ENCODE measurements at regions not wholly inside any gene's neighbourhood (a gene's known extent, or its start where the extent isn't known, plus 50 kb on each side); places are given as distances from the start of the nearest gene placed in this dataset.

DNA sequence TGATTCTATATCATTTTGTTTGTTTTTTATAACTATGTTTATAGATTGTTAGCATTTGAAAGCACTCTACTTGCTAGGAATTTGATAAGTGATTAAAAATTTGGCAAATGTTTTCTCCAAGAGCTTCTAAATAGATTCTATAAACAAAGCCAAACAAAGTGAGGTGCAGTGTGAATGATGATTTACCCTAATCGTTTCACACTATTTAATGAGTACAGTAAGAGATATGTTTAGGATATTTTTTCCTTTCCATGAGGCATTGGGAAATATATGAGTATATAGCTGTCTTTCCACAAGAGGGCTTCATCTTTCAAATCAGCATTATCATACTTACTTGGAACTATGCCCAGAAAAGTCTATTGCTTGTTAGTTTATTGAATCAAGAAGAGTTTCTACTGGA, 277.0 kb upstream of the BRINP3 start:
- no peaks in the 10 kb centered on the region for H3K36me3 ChIP-seq (replicated peaks in 1 of 2; ENCODE audit: control insufficient read depth in 2 of 2, insufficient read depth in 2 of 2, low read length in 2 of 2)
- H3K4me1 ChIP-seq (ENCODE audit: control insufficient read depth in 2 of 2, insufficient read depth in 1 of 2, low read depth in 1 of 2, low read length in 2 of 2) = no peaks in the 10 kb centered on the region
- no peaks in the 10 kb centered on the region for H3K27me3 ChIP-seq (ENCODE audit: control insufficient read depth in 3 of 3, insufficient read depth in 3 of 3, low read depth in 1 of 3, low read length in 3 of 3)
- H3K27ac ChIP-seq (replicated peaks; ENCODE audit: low read length) = no peak overlapping the region
- no peak overlapping the region for H3K18ac ChIP-seq (ENCODE audit: low read length)
- no CpG with 5 or more reads among the region's 1 CpG for WGBS, 2 donors (ENCODE audit: extremely low coverage in 2 of 2, insufficient read length in 2 of 2, insufficient replicate concordance in 1 of 2)
- H3K14ac ChIP-seq (ENCODE audit: low read length) = no peak overlapping the region
- H3K9ac ChIP-seq (ENCODE audit: low read depth, low read length, poor library complexity) = no peak overlapping the region
- no peak overlapping the region for H2BK120ac ChIP-seq (ENCODE audit: low read depth, low read length)
- H2AK5ac ChIP-seq (ENCODE audit: low read depth, low read length) = no peak overlapping the region
- H2BK15ac ChIP-seq (ENCODE audit: low read length) = no peak overlapping the region
- H3K4me3 ChIP-seq (ENCODE audit: low read length in 2 of 2) = no peak overlapping the region
- no peak overlapping the region for H3K23ac ChIP-seq (ENCODE audit: low read depth, low read length, poor library complexity)
- H2AFZ ChIP-seq (ENCODE audit: low read length) = no peak overlapping the region
- H4K91ac ChIP-seq (ENCODE audit: low read depth, low read length, poor library complexity) = no peak overlapping the region
- no peaks in the 10 kb centered on the region for H3K9me3 ChIP-seq (replicated peaks in 1 of 2; ENCODE audit: control insufficient read depth in 2 of 2, insufficient read depth in 1 of 2, low read depth in 1 of 2, low read length in 2 of 2)
- no peak overlapping the region for H3K4ac ChIP-seq (ENCODE audit: low read length)
- no peak overlapping the region for H4K8ac ChIP-seq (ENCODE audit: low read depth, low read length)
- H3K4me2 ChIP-seq (ENCODE audit: insufficient read depth, low read length, poor library complexity, severe bottlenecking) = no peak overlapping the region
- H2BK12ac ChIP-seq (ENCODE audit: low read length) = no peak overlapping the region
- H2BK5ac ChIP-seq (ENCODE audit: low read length) = no peak overlapping the region
- no peaks in the 10 kb centered on the region for H3K79me1 ChIP-seq (ENCODE audit: low read depth, low read length)
- DNase-seq (ENCODE audit: low spot score) = no peak

DNA sequence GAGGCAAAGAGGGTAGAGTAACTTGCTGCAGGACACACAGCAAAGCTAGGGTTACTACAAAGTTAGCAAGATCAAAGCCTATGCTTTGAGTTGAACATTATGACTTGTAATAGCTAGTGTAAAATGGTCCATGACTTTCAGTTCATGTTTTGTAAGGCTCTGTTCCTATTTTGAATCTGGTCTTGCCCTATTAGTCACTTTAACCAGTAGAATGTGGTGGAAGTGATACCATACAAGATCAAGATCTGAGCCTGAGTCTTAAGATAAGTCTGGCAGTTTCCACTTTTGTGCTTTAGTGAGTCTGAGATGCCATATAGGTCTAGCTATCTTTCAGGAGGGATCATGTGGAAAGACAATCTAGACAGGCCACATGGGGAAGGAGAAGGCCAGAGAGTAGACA, 282.1 kb upstream of the BRINP3 start:
- Histone ChIP-seq H4K91ac (ENCODE audit: low read depth, low read length, poor library complexity) (no peak overlapping the region), H3K9me3 (replicated peaks in 1 of 2; ENCODE audit: control insufficient read depth in 2 of 2, insufficient read depth in 1 of 2, low read depth in 1 of 2, low read length in 2 of 2) (no peaks in the 10 kb centered on the region), H3K18ac (ENCODE audit: low read length) (no peak overlapping the region), H3K27ac (replicated peaks; ENCODE audit: low read length) (no peak overlapping the region), H2BK5ac (ENCODE audit: low read length) (no peak overlapping the region), H3K4me1 (ENCODE audit: control insufficient read depth in 2 of 2, insufficient read depth in 1 of 2, low read depth in 1 of 2, low read length in 2 of 2) (no peaks in the 10 kb centered on the region), H2BK15ac (ENCODE audit: low read length) (no peak overlapping the region), H3K79me1 (ENCODE audit: low read depth, low read length) (no peaks in the 10 kb centered on the region), H3K9ac (ENCODE audit: low read depth, low read length, poor library complexity) (no peak overlapping the region), H4K8ac (ENCODE audit: low read depth, low read length) (no peak overlapping the region), H3K4me3 (ENCODE audit: low read length in 2 of 2) (no peak overlapping the region), H2BK12ac (ENCODE audit: low read length) (no peak overlapping the region), H3K27me3 (ENCODE audit: control insufficient read depth in 3 of 3, insufficient read depth in 3 of 3, low read depth in 1 of 3, low read length in 3 of 3) (no peaks in the 10 kb centered on the region), H3K23ac (ENCODE audit: low read depth, low read length, poor library complexity) (no peak overlapping the region), H3K36me3 (replicated peaks in 1 of 2; ENCODE audit: control insufficient read depth in 2 of 2, insufficient read depth in 2 of 2, low read length in 2 of 2) (no peaks in the 10 kb centered on the region), H3K14ac (ENCODE audit: low read length) (no peak overlapping the region), H2AK5ac (ENCODE audit: low read depth, low read length) (no peak overlapping the region), H3K4me2 (ENCODE audit: insufficient read depth, low read length, poor library complexity, severe bottlenecking) (no peak overlapping the region), H2BK120ac (ENCODE audit: low read depth, low read length) (no peak overlapping the region), H2AFZ (ENCODE audit: low read length) (peak overlapping the region; percentile 28), H3K4ac (ENCODE audit: low read length) (no peak overlapping the region)
- DNase-seq (ENCODE audit: low spot score) = no peak

DNA sequence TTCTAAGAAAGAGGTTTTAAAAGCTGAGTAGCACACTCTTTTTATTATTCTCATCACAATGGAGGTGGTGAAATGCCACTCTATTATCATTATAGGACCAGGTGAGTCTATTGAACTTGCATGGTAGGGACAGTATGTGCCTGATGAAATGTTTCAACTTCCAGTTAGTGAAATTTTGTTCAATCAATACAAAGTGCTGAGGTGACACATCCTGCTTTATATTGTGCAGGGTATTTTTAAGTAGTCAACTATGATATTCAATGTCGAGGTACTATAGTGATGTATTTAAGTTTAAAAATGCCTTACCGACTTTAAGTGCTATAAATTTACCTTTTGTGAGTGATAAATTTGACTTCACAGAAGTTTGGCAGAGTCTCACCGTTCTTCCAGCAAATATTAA, 284.7 kb upstream of the BRINP3 start:
- Histone ChIP-seq H3K79me1 (ENCODE audit: low read depth, low read length) (no peaks in the 10 kb centered on the region), H3K4me2 (ENCODE audit: insufficient read depth, low read length, poor library complexity, severe bottlenecking) (no peak overlapping the region), H2BK5ac (ENCODE audit: low read length) (no peak overlapping the region), H2BK120ac (ENCODE audit: low read depth, low read length) (no peak overlapping the region), H2BK12ac (ENCODE audit: low read length) (no peak overlapping the region), H3K18ac (ENCODE audit: low read length) (no peak overlapping the region), H2BK15ac (ENCODE audit: low read length) (no peak overlapping the region), H3K23ac (ENCODE audit: low read depth, low read length, poor library complexity) (no peak overlapping the region), H3K14ac (ENCODE audit: low read length) (no peak overlapping the region), H3K4ac (ENCODE audit: low read length) (no peak overlapping the region), H3K36me3 (replicated peaks in 1 of 2; ENCODE audit: control insufficient read depth in 2 of 2, insufficient read depth in 2 of 2, low read length in 2 of 2) (no peaks in the 10 kb centered on the region), H2AK5ac (ENCODE audit: low read depth, low read length) (no peak overlapping the region), H3K27me3 (ENCODE audit: control insufficient read depth in 3 of 3, insufficient read depth in 3 of 3, low read depth in 1 of 3, low read length in 3 of 3) (no peaks in the 10 kb centered on the region), H3K27ac (replicated peaks; ENCODE audit: low read length) (no peak overlapping the region), H3K9ac (ENCODE audit: low read depth, low read length, poor library complexity) (no peak overlapping the region), H4K8ac (ENCODE audit: low read depth, low read length) (no peak overlapping the region), H4K91ac (ENCODE audit: low read depth, low read length, poor library complexity) (no peak overlapping the region), H2AFZ (ENCODE audit: low read length) (no peak overlapping the region), H3K9me3 (replicated peaks in 1 of 2; ENCODE audit: control insufficient read depth in 2 of 2, insufficient read depth in 1 of 2, low read depth in 1 of 2, low read length in 2 of 2) (no peaks in the 10 kb centered on the region), H3K4me1 (ENCODE audit: control insufficient read depth in 2 of 2, insufficient read depth in 1 of 2, low read depth in 1 of 2, low read length in 2 of 2) (no peaks in the 10 kb centered on the region), H3K4me3 (ENCODE audit: low read length in 2 of 2) (no peak overlapping the region)
- no CpG with 5 or more reads among the region's 3 CpGs for WGBS, 2 donors (ENCODE audit: extremely low coverage in 2 of 2, insufficient read length in 2 of 2, insufficient replicate concordance in 1 of 2)
- no peak for DNase-seq (ENCODE audit: low spot score)

DNA sequence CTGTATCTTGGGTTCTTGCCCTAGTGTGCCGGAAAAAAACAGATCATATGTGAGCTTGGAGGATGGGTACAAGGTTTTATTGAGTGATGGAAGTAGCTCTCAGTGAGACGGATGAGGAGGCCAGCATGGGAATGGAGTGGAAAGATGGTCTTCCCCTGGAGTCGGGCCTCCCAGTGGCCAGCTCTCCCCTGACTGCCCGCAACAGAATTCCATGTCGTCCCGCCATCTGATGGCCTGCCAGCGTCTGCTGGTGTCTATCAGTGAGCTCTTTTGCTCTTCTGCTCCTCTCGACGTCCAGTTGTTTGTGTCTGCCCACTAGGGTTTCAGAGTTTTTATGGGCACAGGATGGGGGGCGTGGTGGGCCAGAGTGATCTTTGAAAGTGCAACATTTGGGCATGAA, 315.2 kb upstream of the BRINP3 start:
- Histone ChIP-seq H3K9ac (ENCODE audit: low read depth, low read length, poor library complexity) (no peak overlapping the region), H3K18ac (ENCODE audit: low read length) (no peak overlapping the region), H3K4me3 (ENCODE audit: low read length in 2 of 2) (no peak overlapping the region), H2AFZ (ENCODE audit: low read length) (peak overlapping the region; percentile 43), H4K8ac (ENCODE audit: low read depth, low read length) (no peak overlapping the region), H2BK12ac (ENCODE audit: low read length) (no peak overlapping the region), H3K79me1 (ENCODE audit: low read depth, low read length) (peaks cover 2% of the 10 kb centered on the region), H2BK5ac (ENCODE audit: low read length) (no peak overlapping the region), H3K14ac (ENCODE audit: low read length) (no peak overlapping the region), H3K36me3 (replicated peaks in 1 of 2; ENCODE audit: control insufficient read depth in 2 of 2, insufficient read depth in 2 of 2, low read length in 2 of 2) (no peaks in the 10 kb centered on the region), H3K27me3 (ENCODE audit: control insufficient read depth in 3 of 3, insufficient read depth in 3 of 3, low read depth in 1 of 3, low read length in 3 of 3) (no peaks in the 10 kb centered on the region), H3K4me1 (ENCODE audit: control insufficient read depth in 2 of 2, insufficient read depth in 1 of 2, low read depth in 1 of 2, low read length in 2 of 2) (no peaks in the 10 kb centered on the region), H3K9me3 (replicated peaks in 1 of 2; ENCODE audit: control insufficient read depth in 2 of 2, insufficient read depth in 1 of 2, low read depth in 1 of 2, low read length in 2 of 2) (no peaks in the 10 kb centered on the region), H2BK15ac (ENCODE audit: low read length) (no peak overlapping the region), H3K27ac (replicated peaks; ENCODE audit: low read length) (no peak overlapping the region), H3K23ac (ENCODE audit: low read depth, low read length, poor library complexity) (no peak overlapping the region), H2AK5ac (ENCODE audit: low read depth, low read length) (no peak overlapping the region), H4K91ac (ENCODE audit: low read depth, low read length, poor library complexity) (no peak overlapping the region), H3K4ac (ENCODE audit: low read length) (no peak overlapping the region), H2BK120ac (ENCODE audit: low read depth, low read length) (no peak overlapping the region), H3K4me2 (ENCODE audit: insufficient read depth, low read length, poor library complexity, severe bottlenecking) (no peak overlapping the region)
- no peak for DNase-seq (ENCODE audit: low spot score)
- WGBS, 2 donors (ENCODE audit: extremely low coverage in 2 of 2, insufficient read length in 2 of 2, insufficient replicate concordance in 1 of 2) = no CpG with 5 or more reads among the region's 10 CpGs

Data from neuronal stem cell (in vitro differentiated cells).